Effector CD4-positive, alpha-beta T cell (primary cell): ENCODE measurements at regions not wholly inside any gene's neighbourhood (a gene's known extent, or its start where the extent isn't known, plus 50 kb on each side); places are given as distances from the start of the nearest gene placed in this dataset.
A peak's percentile ranks its signal among the peaks of the same experiment; 100 is the strongest.

ENCODE experiments used
- DNase-seq: peaks from one replicate; pipeline ENCODE4 v3.0.0-alpha.2; 2020

- DNase-seq: peak; percentile 27
These were observed 62.1 kb upstream of the PRSS58 start for GRCh38 chr7:142319970-142320369.

- DNase-seq: no peak
These were observed 56.4 kb upstream of the PRSS58 start for GRCh38 chr7:142314281-142314680.

GRCh38 chr7:142313528-142313927 is 55.7 kb upstream of the PRSS58 start:
- DNase-seq: no peak

- no peak for DNase-seq
These were observed 54.0 kb upstream of the PRSS58 start for GRCh38 chr7:142311876-142312275.

GRCh38 chr7:142308918-142309317 is 51.1 kb upstream of the PRSS58 start:
- DNase-seq: no peak

GRCh38 chr7:142308326-142308725 is 50.5 kb upstream of the PRSS58 start:
- DNase-seq: no peak
